H9 (cell line): ENCODE measurements at regions not wholly inside any gene's neighbourhood (a gene's known extent, or its start where the extent isn't known, plus 50 kb on each side); places are given as distances from the start of the nearest gene placed in this dataset.

Source experiments
- DNase-seq: peaks from one replicate; pipeline ENCODE4 v3.0.0-alpha.2; 2017
- H2AFZ ChIP-seq: one replicate; pipeline ENCODE4 v1.6.1; 2013; ENCODE audit warnings: mild to moderate bottlenecking, low read length, control low read depth, moderate library complexity
- H2AK5ac ChIP-seq: 2 replicates; pipeline ENCODE4 v1.6.1; 2013; ENCODE audit warnings: low read length, control low read depth, mixed read lengths; ENCODE audit not compliant: insufficient read length
- H2BK120ac ChIP-seq: one replicate; pipeline ENCODE4 v1.6.1; 2013; ENCODE audit warnings: low read depth, mild to moderate bottlenecking, low read length, control low read depth, inconsistent platforms; ENCODE audit not compliant: poor library complexity, severe bottlenecking
- H2BK12ac ChIP-seq: 2 replicates; pipeline ENCODE4 v1.6.1; 2013; ENCODE audit warnings: low read length, control low read depth, mixed read lengths, low read depth; ENCODE audit not compliant: insufficient read length
- H2BK15ac ChIP-seq: 2 replicates; pipeline ENCODE4 v1.6.1; 2013; ENCODE audit warnings: low read depth, low read length, control low read depth
- H2BK20ac ChIP-seq: one replicate; pipeline ENCODE4 v1.6.1; 2013; ENCODE audit warnings: low read depth, mild to moderate bottlenecking, low read length, control low read depth, inconsistent platforms; ENCODE audit not compliant: poor library complexity, severe bottlenecking
- H2BK5ac ChIP-seq: 2 replicates; pipeline ENCODE4 v1.6.1; 2013; ENCODE audit warnings: low read length, control low read depth, mixed read lengths; ENCODE audit not compliant: insufficient read length
- H3K14ac ChIP-seq: 2 replicates; pipeline ENCODE4 v1.6.1; 2013; ENCODE audit warnings: low read length, control low read depth; ENCODE audit not compliant: insufficient read depth
- H3K18ac ChIP-seq: 2 replicates; pipeline ENCODE4 v1.6.1; 2013; ENCODE audit warnings: low read depth, mild to moderate bottlenecking, mixed read lengths, low read length, control low read depth; ENCODE audit not compliant: insufficient read length
- H3K23ac ChIP-seq: 2 replicates; pipeline ENCODE4 v1.6.1; 2013; ENCODE audit warnings: low read length, control low read depth, mixed read lengths, low read depth; ENCODE audit not compliant: insufficient read length
- H3K23me2 ChIP-seq: 2 replicates; pipeline ENCODE4 v1.6.1; 2013; ENCODE audit warnings: low read depth, mild to moderate bottlenecking, mixed read lengths, low read length, control low read depth; ENCODE audit not compliant: insufficient read length, poor library complexity, severe bottlenecking
- H3K27ac ChIP-seq: 2 replicates; pipeline ENCODE4 v1.5.1; 2013; ENCODE audit warnings: low read length, control low read depth, mixed read lengths, low read depth; ENCODE audit not compliant: insufficient read length
- H3K27me3 ChIP-seq: 2 replicates; pipeline ENCODE4 v1.6.1; 2013; ENCODE audit warnings: low read length, control low read depth, inconsistent platforms; ENCODE audit not compliant: insufficient read depth
- H3K4ac ChIP-seq: 2 replicates; pipeline ENCODE4 v1.6.1; 2013; ENCODE audit warnings: low read depth, mild to moderate bottlenecking, control low read depth, inconsistent platforms, low read length, moderate library complexity
- H3K4me1 ChIP-seq: 2 replicates; pipeline ENCODE4 v1.6.1; 2013; ENCODE audit warnings: low read length, control low read depth, inconsistent platforms; ENCODE audit not compliant: insufficient read depth
- H3K4me2 ChIP-seq: 2 replicates; pipeline ENCODE4 v1.6.1; 2013; ENCODE audit warnings: low read length, control low read depth, mixed read lengths; ENCODE audit not compliant: insufficient read length, insufficient read depth
- H3K56ac ChIP-seq: 2 replicates; pipeline ENCODE4 v1.6.1; 2013; ENCODE audit warnings: low read depth, mild to moderate bottlenecking, mixed read lengths, low read length, control low read depth; ENCODE audit not compliant: insufficient read length
- H3K79me1 ChIP-seq: 2 replicates; pipeline ENCODE4 v1.6.1; 2013; ENCODE audit warnings: low read depth, mild to moderate bottlenecking, moderate library complexity, low read length, control low read depth, inconsistent platforms; ENCODE audit not compliant: insufficient read depth, poor library complexity, severe bottlenecking
- H3K79me2 ChIP-seq: 2 replicates; pipeline ENCODE4 v1.6.1; 2013; ENCODE audit warnings: low read length, control low read depth, inconsistent platforms; ENCODE audit not compliant: insufficient read depth
- H3K9ac ChIP-seq: 2 replicates; pipeline ENCODE4 v1.6.1; 2013; ENCODE audit warnings: low read length, control low read depth, mixed read lengths; ENCODE audit not compliant: insufficient read length; ENCODE audit errors: extremely low read depth
- H3K9me3 ChIP-seq: one replicate; pipeline ENCODE4 v1.6.1; 2013; ENCODE audit warnings: low read depth, low read length, inconsistent platforms; ENCODE audit not compliant: control insufficient read depth
- H3T11ph ChIP-seq: one replicate; pipeline ENCODE4 v1.6.1; 2013; ENCODE audit warnings: mild to moderate bottlenecking, low read length, control low read depth, inconsistent platforms
- H4K20me1 ChIP-seq: one replicate; pipeline ENCODE4 v1.6.1; 2013; ENCODE audit not compliant: control insufficient read depth, insufficient read length, insufficient read depth
- H4K5ac ChIP-seq: 2 replicates; pipeline ENCODE4 v1.6.1; 2013; ENCODE audit warnings: low read depth, mild to moderate bottlenecking, mixed read lengths, low read length, control low read depth; ENCODE audit not compliant: insufficient read length
- H4K8ac ChIP-seq: replicated peaks from 2 replicates; pipeline ENCODE4 v1.6.1; 2013; ENCODE audit warnings: low read length, control low read depth, mixed read lengths, low read depth; ENCODE audit not compliant: insufficient read length
- H4K91ac ChIP-seq: 2 replicates; pipeline ENCODE4 v1.6.1; 2013; ENCODE audit warnings: low read depth, mild to moderate bottlenecking, moderate library complexity, mixed read lengths, low read length, control low read depth; ENCODE audit not compliant: insufficient read length
- H3K27ac Mint-ChIP-seq, 3 experiments: 2 replicates in 2 of 3; 3 replicates in 1 of 3; pipeline ENCODE4 v1.8.0; 2020 to 2021; ENCODE audit warnings: mixed read lengths in 3 of 3, mild to moderate bottlenecking in 1 of 3, moderate library complexity in 1 of 3
- H3K27me3 Mint-ChIP-seq: 2 replicates; pipeline ENCODE4 v1.8.0; 2021; ENCODE audit warnings: low read depth, mild to moderate bottlenecking, moderate library complexity, mixed read lengths
- H3K36me3 Mint-ChIP-seq, 3 experiments: 2 replicates in 2 of 3; 3 replicates in 1 of 3; pipeline ENCODE4 v1.8.0; 2020 to 2021; ENCODE audit warnings: low read depth in 3 of 3, mixed read lengths in 3 of 3; ENCODE audit not compliant: insufficient read depth in 1 of 3
- H3K4me1 Mint-ChIP-seq, 2 experiments: 2 replicates each; pipeline ENCODE4 v1.8.0; 2020; ENCODE audit warnings: mixed read lengths in 2 of 2
- H3K4me3 Mint-ChIP-seq, 2 experiments: 2 replicates in 1 of 2; 3 replicates in 1 of 2; pipeline ENCODE4 v1.8.0; 2020 to 2021; ENCODE audit warnings: mild to moderate bottlenecking in 2 of 2, mixed read lengths in 2 of 2, moderate library complexity in 1 of 2
- H3K9me3 Mint-ChIP-seq, 2 experiments: 2 replicates in 1 of 2; 3 replicates in 1 of 2; pipeline ENCODE4 v1.8.0; 2020; ENCODE audit warnings: mild to moderate bottlenecking in 2 of 2, mixed read lengths in 2 of 2, moderate library complexity in 1 of 2
- WGBS: extraction: QIAGEN DNeasy Blood & Tissue Kit; methylation state at CpG from one replicate; pipeline ENCODE4 v1.1.7; 2013; ENCODE audit warnings: missing lambda C conversion rate, low lambda C conversion rate, mixed read lengths; ENCODE audit not compliant: insufficient read length; ENCODE audit errors: extremely low coverage; 5-methylcytosine and 5-hydroxymethylcytosine counted together
- TF ChIP-seq, protein P1 (sequence below): fragments of 200-600 bp; sonication (generic); conservative IDR thresholded peaks from 3 replicates; pipeline ENCODE4 v1.8.0; 2021; ENCODE audit warnings: antibody characterized with exemption, mild to moderate bottlenecking

DNA sequence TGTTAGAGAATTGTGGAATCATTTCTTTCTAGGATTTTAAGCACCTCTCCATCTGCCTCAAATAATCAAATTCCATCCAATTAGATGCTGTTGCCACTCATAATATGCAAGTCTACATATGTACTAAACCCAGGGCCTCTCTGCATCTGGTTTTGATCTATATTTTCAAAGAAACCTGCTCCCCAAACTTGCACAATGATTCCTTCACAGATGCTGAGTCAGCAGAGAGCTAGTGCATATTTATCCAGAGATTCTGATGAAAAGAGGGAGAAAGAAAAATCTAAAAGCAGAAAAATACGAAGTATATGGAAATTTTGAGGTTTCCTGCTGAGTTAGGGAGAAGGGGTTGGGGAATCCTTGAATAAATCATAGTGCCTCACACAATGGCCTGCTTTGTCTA, 235.1 kb upstream of the RBFOX1 start:
- Histone ChIP-seq H2BK5ac (no peak overlapping the region), H4K20me1 (no peaks in the 10 kb centered on the region), H2AFZ (no peak overlapping the region), H3K4me2 (no peak overlapping the region), H3K27ac (no peak overlapping the region), H3K79me2 (no peaks in the 10 kb centered on the region), H4K91ac (no peak overlapping the region), H3K79me1 (no peaks in the 10 kb centered on the region), H4K5ac (no peak overlapping the region), H3K9ac (no peak overlapping the region), H2BK12ac (no peak overlapping the region), H3K4me1 (no peaks in the 10 kb centered on the region), H2BK20ac (no peak overlapping the region), H3K27me3 (no peaks in the 10 kb centered on the region), H3T11ph (no peak overlapping the region), H3K4ac (no peak overlapping the region), H4K8ac (no peak overlapping the region), H3K23me2 (no peaks in the 10 kb centered on the region), H3K9me3 (no peaks in the 10 kb centered on the region), H3K23ac (no peak overlapping the region), H2BK15ac (no peak overlapping the region), H3K14ac (no peak overlapping the region), H2BK120ac (no peak overlapping the region), H3K18ac (no peak overlapping the region), H3K56ac (no peak overlapping the region), H2AK5ac (no peak overlapping the region)
- no peaks in the 10 kb centered on the region for H3K9me3 Mint-ChIP-seq
- TF ChIP-seq, protein P1, sequence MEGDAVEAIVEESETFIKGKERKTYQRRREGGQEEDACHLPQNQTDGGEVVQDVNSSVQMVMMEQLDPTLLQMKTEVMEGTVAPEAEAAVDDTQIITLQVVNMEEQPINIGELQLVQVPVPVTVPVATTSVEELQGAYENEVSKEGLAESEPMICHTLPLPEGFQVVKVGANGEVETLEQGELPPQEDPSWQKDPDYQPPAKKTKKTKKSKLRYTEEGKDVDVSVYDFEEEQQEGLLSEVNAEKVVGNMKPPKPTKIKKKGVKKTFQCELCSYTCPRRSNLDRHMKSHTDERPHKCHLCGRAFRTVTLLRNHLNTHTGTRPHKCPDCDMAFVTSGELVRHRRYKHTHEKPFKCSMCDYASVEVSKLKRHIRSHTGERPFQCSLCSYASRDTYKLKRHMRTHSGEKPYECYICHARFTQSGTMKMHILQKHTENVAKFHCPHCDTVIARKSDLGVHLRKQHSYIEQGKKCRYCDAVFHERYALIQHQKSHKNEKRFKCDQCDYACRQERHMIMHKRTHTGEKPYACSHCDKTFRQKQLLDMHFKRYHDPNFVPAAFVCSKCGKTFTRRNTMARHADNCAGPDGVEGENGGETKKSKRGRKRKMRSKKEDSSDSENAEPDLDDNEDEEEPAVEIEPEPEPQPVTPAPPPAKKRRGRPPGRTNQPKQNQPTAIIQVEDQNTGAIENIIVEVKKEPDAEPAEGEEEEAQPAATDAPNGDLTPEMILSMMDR, result no peak
- no peak overlapping the region for H3K27ac Mint-ChIP-seq
- peaks cover 0 to 14% of the 10 kb centered on the region in 2 experiments; a peak in 2 of 4 replicates for H3K4me1 Mint-ChIP-seq
- no peak overlapping the region for H3K4me3 Mint-ChIP-seq
- WGBS, result no CpG with 5 or more reads among the region's 1 CpG
- no peaks in the 10 kb centered on the region for H3K27me3 Mint-ChIP-seq
- H3K36me3 Mint-ChIP-seq, result no peaks in the 10 kb centered on the region
- DNase-seq, result no peak
